T-helper 2 cell treated with Interferon-gamma antibody and Interleukin-4, amounts not matched to agents 100 ng/mL and 5 ng/mL, for 36 hours (primary cell): ENCODE measurements at regions not wholly inside any gene's neighbourhood (a gene's known extent, or its start where the extent isn't known, plus 50 kb on each side); places are given as distances from the start of the nearest gene placed in this dataset.

ENCODE experiments used
- intact Hi-C: fragments of 100-400 bp; cut with micrococcal nuclease; formaldehyde crosslinking; loops from one replicate; pipeline ENCODE4 v1.15.1; 2023

GRCh38 chr2:150594299-150594698 lies 106.8 kb upstream of the RND3 start:
- intact Hi-C loops: no loop called here

DNA sequence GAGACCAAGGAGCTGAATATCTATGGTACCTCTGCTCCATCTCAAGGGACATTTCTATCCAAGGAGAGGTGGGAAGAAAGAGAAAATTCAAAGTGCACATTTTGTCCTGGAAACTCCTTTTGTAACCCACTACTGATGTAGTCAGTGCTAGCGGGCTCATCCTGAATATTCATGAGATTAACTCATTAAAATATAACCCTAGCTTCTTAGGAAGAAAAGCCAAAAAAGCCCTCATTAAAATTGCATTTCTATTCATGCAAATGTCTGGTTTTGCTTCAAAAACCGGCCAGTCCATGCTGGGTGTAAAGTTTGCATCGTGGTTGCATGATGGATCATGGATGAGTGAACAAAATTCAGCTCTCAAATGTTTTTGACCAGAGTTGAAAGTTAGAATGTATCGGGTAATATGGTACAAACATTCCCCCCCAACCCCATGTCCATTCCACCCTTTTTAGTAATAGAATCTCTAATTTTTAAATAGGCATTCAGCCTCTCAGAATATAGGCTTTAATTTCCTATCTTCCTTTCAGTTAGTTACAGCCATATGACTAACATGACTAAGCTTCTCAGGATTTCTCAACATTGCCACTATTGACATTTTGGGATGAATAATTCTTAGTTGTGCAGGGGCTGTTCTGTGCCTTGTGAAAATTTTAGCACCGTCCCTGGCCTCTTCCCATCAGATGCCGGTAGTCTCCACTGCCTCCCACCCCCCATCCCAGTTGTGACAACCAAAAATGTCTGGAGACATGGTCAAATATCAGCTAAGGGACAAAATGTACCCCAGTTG lies 104.2 kb upstream of the RND3 start:
- intact Hi-C loops: no loop called here

DNA sequence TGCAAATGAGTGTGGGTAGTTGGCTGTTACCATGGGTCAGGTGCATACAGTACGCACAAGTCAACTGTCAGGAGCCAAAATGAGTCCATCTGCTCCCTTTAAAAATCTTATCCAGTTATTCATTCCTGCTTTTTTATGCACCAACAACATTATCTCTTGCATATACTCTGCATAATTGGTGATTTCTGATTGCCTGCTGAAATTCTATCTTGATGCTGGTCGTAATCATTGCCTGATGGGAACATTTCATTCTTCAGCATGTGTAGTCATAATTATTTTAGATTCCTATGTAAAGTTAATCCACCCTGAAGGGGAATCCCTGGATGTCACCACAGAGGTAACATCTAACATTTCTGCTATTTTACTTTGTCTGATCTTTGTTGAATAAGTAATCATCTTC lies 102.2 kb upstream of the RND3 start:
- intact Hi-C loops: no loop called here

DNA sequence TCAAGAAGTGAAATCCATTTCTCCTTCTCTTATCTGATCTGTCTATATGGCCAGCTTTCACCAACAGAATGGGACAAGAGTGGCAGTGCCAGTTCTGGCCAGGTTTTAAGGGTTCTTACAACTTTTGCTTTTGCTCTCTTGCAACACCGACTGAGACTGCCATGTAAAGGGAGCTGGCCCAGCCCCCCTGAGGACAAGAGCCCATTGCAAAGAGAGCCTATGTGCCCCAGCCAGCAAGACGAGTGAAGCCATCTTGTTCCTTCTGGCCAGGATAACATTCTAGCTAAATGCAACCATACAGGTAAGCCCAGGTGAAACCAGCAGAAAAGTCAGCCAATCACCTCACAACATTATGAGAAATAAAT lies 101.0 kb upstream of the RND3 start:
- intact Hi-C loops: no loop called here

DNA sequence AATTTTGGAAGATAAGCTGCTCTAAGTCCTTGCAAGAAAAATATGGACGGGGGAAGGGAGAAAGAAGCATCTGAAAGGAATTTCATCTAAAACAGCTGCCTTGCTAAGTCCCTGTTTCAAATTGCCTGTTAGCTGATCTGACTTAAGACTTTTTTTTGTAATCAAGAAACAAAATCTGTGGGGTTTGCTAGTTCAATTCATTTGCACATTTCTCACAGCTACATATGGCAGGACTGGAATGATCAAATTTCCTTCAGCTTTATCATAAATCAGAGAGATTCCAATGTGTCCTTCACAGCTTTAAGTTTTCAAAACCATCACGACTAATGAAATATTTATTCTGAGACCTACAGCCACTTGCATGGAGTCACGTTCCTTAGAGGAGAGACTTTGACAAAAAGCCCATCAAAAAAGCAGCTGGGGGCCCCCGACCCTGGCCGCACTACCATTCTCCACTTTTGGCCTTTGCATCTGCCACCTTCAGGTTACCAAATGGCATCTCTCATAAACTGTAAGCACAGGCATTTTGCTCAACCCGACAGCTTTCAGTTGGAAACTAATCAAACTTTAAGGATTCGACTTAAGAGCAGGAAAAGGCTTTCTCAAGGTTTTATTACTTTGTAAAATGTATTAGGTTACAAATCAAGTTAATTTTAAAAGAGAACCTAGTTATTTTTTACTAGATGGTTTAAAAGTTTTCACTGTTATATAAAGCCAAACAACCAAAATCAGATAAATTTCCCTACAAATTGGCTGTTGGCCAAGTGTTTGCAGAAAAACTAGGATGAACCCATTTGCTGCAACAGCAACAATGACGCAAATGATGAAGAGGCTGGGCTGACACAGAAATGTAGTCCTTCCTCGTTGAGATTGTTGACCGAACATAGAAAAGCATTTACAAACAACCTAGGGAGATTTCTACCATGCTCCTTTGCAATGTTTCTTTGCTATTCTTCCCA lies 100.4 kb upstream of the RND3 start:
- intact Hi-C loops: no loop called here

GRCh38 chr2:150586858-150587257 lies 99.4 kb upstream of the RND3 start:
- intact Hi-C loops: no loop called here

DNA sequence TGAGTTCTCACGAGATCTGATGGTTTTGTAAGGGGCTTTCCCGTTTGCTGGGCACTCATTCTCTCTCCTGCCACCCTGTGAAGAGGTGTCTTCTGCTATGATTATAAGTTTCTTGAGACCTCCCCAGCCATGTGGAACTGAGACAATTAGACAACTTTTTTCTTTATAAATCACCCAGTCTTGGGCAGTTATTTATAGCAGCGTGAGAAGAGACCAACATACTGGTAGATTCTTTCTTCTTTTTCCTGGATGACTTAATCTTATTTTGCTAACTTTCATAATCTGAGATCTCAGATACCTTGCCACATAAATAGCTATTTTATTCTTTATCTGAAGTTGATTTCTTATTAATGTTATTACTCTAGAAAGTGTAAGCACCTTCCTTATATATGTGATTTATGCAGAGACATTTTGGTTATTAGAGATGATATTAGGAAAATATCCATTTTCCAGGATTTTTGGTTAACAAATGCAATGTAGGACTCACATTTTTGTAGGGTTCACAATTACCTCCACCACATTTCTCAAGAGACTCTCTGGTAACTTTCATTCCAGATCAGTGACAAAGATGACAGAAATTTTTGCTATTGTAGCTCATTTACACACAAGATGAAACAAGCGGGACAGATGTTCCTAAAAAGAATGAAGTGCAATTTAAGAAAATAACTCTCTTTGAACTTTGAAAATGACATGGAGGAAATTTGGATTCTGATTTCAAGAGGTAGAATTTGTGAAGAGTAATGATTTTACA lies 97.9 kb upstream of the RND3 start:
- intact Hi-C loops: no loop called here

DNA sequence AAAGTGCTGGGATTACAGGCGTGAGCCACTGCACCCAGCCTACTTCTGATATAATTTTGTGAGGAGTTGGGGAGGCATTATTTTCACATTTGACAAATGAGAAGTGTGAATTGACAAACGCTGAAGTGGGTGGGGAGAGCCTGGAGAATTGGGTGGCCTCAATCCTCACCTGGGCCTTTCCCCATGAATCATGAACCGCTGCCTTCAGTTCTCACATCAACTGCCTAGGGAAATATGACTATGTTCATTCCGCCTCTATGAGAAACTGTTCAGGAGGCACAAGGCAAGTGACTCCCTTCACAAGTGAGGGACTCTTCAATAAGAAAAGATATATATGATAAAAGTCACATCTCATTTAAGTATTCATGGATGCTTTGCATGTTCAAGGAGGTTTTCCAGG lies 96.6 kb upstream of the RND3 start:
- intact Hi-C loops: no loop called here

DNA sequence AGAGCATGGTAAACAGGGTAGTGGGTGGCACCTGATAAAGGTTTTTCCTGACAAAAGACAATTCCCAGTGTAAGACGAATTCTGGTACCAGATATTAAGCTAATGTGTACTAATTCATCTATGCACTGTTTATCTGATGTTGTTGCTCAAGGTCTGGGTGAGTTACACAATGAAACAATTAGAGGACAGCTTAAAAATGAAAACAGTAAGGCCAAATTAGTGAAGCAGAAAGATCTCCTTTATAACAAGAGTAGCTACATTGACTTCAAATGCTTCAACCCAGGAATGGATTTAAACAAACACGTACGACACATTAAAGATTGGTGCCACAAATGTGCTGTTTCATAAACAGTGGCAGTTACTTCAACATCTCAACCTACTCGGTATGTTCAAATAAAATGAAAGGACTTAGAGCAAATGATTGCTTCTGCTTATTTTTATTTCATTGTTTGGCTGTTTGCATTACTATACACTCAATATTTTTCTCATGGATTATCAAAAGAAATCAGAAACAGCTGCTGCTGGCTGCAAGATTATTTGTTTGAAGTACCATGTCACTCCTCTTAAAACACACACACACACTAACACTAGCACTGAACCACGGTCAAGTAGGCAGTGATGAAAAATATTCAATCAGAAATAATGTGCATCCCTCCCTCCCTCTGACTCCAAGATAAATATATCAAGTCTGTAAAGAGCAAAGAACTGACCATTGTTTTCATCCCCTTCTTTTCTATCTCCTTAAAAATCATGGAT lies 94.4 kb upstream of the RND3 start:
- intact Hi-C loops: no loop called here

DNA sequence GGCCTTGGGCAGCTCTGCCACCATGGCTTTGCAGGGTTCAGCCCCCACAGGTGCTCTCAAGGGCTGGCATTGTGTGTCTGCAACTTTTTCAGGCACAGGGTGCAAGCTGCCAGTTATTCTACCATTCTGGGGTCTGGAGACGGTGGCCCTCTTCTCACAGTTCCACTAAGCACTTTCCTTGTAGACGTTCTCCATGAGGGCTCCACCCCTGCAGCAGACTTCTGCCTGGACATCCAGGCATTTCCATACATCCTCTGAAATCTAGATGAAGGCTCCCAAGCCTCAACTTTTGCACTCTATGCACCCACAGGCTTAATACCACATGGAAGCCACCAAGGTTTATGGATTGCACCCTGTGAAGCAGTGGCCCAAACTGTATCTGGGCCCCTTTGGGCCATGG lies 91.0 kb upstream of the RND3 start:
- intact Hi-C loops: no loop called here

DNA sequence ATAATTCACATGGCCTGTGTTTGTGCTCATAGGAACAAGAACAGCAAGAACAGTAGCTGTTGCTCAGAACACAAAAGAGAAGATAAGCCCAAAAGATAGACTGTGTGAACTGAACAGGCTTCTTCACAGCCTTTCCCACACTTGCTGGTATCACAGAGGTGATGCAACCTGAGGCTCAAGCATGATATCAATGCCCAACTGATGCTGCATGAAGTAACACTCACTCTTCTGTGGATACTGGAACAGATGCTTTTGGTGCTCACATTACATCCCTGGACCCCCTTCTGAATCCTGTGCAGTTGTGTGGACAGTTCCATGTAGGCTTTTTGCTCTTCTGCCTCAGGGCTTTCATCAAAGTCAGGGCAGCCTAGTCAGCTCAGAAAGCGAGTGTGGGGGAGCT lies 88.4 kb upstream of the RND3 start:
- intact Hi-C loops: no loop called here

GRCh38 chr2:150572961-150573395 lies 85.5 kb upstream of the RND3 start:
- intact Hi-C loops: no loop called here

DNA sequence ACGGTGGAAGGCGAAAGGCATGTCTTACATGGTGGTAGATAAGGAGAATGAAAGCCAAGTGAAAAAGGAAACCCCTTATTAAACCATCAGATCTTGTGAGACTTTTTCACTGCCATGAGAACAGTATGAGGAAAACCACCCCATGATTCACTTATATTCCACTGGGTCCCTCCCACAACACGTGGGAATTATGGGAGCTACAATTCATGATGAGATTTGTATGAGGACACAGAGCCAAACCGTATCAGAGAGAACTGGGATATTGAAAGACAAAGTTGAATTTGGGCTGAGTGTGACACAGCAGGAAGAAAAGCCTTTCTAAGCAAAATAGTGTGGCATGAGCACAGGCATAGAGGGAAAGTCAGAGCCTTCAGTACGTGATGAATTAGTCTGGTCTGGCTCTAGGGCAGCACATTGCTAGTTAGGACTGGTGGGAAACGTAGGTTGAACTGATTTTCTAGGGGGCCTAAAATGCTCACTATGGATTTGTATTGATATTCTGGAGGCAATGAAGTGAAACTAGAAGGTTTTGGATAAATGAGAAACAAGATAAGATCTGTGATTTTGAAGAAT lies 84.8 kb upstream of the RND3 start:
- intact Hi-C loops: no loop called here

DNA sequence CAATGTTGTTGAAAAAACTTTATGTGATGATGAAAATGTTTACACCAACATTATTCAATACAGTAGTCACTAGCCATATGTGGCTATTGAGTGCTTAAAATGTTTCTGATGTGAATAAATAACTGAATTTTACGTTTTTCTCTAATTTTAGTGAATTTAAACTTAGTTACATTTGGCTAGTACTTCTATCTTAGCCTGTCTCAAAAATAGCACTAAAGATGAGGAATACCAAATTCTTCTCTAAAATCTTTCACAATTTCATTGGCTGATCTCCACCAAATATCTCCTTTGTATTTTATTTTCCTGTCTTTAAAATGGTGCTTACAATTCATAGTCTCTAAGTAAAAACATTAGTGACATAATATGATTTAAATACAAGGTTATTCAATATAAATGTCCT lies 83.7 kb upstream of the RND3 start:
- intact Hi-C loops: no loop called here

DNA sequence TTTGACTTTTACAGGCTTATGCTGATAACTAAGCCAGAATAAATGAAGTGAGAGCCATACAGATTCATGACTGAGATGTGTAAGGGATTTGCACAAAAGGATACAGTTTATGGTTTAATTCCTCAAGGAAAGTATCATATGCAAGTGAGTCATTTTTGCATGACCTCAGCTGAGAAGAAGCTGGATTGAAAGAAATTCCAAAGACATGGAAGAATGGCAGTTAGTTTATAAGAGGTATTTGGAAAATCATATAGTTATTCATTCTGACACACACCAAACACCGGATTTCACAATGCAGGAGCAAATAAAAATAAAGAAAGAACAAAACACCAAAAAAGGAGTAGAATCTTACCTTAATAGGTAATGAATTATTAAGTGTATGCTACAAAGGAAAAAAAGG lies 83.2 kb upstream of the RND3 start:
- intact Hi-C loops: no loop called here

- intact Hi-C loops: no loop called here
These were observed 82.3 kb upstream of the RND3 start for GRCh38 chr2:150569761-150570160.

DNA sequence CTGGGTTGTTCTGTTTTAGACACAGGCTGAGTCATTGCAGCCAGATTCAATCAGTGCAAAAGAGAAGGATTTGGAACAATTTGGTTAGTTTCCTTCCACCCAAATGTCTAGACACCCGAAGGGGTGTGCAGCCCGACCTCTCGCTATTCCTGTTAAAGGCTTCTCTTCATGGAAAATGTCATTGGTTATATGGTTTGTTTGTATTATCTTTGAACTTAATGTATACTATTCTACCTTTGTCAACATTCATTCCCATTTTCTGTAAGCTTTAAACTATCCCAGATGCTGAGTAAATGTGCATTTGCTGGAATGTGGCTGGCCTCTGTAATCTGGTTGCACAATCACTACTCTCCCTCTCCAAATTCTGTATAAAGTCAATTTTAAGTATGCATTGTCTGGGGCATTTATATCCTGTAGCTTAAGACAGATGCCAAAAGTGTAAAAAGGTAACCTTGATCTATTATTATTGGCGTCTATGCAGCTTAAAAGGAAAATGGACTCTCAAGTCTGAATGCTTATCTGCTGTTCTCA lies 80.4 kb upstream of the RND3 start:
- intact Hi-C loops: no loop called here

- intact Hi-C loops: no loop called here
These were observed 78.8 kb upstream of the RND3 start for GRCh38 chr2:150566289-150566688.

DNA sequence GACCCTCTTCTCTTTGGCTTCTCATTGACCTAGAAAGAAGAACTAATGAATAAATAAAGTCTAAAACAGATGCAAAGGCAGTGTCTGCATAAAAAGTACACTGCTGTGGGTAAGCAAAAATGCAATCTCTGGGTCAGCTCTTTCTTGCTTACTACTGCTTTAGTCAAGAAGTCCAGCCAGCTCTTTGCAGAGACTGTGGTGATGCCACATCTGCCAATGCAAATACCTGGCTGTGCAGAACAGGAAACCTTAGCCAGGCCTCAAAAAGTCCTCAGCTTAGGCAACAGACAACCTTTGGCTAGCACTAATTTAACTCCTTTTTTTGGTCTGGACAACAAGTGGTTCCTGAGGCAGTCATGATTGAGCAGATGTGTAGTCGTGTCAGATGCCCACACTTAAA lies 73.6 kb upstream of the RND3 start:
- intact Hi-C loops: no loop called here

DNA sequence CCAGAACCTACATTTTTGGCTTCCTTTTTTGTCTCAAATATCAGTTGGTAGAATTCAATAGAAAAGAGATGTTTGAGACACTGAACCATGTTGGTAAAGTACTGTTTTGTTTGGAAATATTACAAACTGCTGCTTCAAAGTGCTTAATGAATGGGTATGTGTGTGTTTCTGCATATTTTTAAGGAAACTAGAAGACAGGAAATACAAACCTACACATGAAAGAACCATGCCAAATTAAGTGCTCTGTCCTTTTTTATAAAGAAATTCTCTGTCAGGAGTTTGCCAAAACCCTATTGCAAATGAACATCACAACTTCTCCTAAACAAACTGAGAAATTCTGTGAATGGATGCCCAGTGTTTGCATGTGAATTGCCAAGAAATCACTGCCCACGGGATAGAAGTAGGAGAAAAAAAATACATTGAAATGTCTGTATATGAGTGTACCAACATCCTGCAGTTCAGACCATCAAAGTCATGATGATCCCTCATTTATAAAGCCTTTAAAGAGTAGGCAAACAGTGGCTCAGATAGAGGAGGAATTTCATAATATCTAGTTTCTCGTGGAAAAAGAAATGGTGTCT lies 69.6 kb upstream of the RND3 start:
- intact Hi-C loops: no loop called here
